Dedifferentiated amniotic fluid mesenchymal stem cell (primary cell): ENCODE measurements at regions not wholly inside any gene's neighbourhood (a gene's known extent, or its start where the extent isn't known, plus 50 kb on each side); places are given as distances from the start of the nearest gene placed in this dataset.

Experiments
- DNase-seq: peaks from one replicate; pipeline ENCODE4 v3.0.0-alpha.2; 2016; ENCODE audit errors: extremely low spot score

- DNase-seq, result no peak
Measured at GRCh38 chr15:62573876-62574275, 408.8 kb upstream of the C2CD4B start.

- DNase-seq, result no peak
Measured at GRCh38 chr15:62578546-62578945, 413.5 kb upstream of the C2CD4B start.

DNA sequence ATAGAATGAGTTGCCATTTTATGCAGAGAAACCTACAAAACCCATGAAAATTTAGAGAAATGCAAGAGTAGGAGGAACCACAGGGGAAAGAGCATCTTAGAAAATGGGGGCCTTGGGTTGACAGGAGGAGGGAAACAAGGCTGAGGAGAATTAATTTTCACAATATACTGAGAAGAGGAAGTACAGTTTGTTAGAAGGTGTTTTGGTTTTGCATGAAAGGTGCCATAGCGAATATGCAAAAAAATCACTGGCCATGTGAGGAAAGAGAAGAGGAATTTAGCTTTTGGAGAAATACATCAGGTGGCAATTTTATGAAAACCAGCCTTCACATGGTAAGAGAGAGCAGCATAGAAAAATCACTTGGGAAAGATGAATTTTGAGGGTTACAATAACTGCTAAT, 413.9 kb upstream of the C2CD4B start:
- no peak for DNase-seq

DNA sequence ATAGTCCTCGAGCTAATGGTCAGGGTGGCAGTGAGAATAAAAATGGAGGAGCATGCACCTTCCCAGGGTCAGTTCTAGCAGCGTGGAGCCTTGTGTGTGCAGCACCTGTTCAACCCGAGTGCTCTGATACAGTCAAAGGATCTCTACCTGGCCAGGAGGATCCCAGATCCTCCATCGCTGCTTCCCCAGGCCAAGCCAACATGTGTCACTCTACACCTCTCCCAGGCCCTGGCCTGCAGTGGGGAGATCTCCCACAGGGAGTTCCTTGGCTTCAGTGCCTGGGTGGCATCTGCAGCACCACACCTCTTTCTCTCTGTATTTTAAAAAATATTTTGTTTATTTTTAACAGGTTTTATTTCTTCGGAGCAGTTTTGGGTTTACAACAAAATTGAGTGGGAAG, 414.8 kb upstream of the C2CD4B start:
- DNase-seq, result no peak

GRCh38 chr15:62582580-62582979, 417.5 kb upstream of the C2CD4B start:
- DNase-seq, result no peak

DNA sequence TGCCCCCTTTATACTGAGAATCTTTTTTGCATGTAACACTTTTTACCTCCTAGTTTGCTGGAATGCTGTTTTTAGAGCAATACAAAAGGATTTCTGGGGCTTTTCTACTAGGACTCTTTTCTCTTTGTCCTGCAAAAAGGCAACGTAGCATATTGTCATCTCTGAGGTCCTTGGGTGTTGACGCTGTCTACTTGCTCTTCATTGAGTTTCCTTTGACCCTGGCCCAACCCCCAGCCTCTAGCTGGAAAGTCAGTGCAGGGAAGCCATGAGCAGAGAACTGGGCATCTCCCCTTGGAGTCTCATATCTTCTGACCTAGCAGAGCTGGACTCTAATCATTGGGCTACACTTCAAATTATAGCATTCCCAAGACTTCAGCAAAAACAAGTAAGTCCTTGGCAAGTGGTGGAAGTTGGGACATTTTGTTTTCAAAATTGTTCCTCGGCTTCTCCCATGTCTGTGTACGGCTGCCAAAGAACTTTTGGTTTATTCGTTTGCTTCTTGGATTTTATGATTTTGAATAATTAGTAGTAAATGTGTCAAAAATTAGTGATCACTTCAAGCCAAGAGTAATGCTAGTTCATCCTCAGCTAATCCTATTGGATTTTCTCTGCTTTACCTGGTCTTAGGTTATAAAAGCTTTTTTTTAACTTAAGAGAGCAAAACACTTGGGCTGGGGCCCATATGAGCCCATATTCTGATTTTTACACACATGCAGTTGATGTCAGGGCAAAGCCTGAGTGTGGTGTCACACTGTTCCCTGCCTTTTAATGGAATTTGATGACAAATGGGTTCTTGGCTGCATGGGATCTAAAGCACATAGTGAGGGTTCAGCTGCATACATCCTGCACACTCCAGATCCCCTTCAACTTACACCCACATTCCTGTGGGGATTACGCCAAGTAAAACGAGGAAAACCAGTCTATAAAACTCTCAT, 419.5 kb upstream of the C2CD4B start:
- DNase-seq, result no peak

- DNase-seq, result peak; percentile 37
Measured at GRCh38 chr15:62588938-62589670, 424.0 kb upstream of the C2CD4B start.

DNA sequence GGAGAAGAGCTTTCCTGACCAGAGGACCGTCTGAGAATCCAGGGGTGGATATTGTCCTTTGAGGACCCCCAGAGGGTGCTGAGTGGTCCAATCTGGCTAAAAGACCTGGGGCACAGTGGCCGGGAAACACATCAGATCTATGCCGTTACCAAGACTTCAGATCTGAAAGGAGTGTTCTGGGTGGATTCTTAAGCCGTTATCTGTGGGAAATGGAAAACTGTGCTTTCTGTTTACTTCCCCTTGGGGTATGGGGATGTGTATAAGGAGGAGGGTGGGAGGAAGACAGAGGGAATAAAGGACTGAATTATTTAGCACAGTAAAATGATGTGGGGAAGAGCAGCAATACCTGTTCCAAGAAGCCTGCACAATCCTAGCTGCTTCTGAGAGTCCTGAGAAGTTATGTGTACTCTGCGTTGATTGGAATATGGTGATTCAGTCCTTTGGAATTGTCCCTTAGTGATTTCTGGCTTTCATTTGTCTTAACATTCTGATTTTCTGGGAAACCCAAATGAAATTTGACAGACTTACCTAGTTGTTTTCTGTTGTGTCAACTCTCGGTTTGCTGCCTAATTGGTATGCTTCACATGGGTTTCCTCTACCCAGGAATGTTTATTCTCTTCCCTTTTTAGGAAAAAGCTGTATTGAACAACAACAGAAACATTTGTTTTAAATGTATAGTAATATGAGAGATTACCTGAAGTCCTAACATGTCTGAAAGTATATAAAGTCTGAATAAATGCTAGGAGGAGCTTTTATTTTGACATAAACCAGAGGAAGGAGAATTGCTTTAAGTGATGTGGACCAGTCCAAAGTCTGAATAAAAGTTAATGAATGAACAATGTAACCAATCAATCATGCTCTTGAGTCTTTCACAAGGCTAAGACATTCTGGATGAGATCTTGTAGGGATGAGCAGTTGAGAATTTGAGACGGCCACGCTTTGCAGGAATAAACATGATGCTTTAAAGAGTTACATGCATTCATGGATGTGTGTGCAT, 427.1 kb upstream of the C2CD4B start:
- peak; percentile 46 for DNase-seq

DNA sequence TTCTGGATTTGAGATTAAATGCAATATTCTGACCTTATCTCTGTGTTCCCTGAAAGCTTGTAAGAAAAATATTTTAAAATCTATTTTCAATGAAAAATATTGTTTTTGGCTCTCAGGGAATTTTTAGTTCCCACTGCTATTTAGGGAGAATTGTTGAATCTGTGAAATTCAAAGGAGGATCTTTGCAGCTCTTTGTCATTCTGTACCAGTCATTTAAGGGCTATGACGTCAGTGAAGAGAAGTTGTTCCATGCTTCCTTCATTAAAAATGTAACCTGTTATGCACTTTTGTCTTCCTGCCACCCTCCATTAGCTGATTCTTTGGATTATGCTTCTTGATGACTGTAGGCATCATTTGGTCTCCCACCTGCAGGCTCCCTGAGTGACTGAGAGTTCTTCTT, 427.8 kb upstream of the C2CD4B start:
- DNase-seq, result no peak

DNA sequence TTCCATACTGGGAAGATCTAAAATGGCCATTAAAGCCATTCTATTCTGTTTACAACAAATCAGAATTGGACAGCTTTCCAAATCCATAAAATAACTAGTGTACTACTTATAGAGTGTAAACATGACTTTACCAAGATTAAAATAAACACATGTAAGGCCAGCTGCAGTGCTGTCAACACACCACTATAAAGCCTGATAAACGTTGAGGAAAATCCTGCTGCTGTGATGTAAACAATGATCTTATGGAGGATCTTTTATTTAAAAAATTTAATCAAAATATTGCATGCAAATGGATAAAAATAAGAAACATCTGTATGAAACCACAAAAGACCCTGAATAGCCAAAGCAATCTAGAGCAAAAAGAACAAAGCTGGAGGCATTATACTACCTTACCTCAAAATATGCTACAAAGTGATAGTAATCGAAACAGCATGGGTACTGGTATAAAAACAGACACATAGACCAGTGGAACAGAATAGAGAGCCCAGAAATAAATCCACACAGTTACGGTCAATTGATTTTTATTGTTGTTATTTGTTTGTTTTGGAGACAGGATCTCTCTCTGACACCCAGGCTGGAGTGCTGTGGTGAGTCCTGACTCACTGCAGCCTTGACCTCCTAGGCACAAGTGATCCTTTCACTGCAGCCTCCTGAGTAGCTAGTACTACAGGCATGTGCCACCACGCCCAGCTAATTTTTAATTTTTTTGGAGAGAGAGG, 428.8 kb upstream of the C2CD4B start:
- no peak for DNase-seq

DNA sequence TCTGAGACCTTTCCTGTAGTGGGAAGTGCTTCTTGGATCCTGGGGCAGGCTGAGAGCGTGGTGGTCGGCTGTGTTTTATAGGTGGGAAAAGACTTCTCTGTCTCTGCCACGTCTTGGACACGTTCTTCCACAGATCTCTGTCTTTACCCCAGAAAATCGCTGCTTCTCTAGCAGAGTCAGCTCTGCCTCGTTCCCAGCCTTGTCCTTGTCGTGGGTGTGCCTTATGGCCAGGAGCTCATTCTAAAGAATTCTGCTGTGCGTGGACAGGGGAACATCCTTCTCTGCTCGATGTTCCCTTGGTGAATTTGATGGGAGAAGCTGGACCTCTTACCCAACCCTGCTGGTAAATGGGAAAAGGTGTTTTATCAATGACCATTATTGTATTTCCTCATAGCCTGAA, 433.1 kb upstream of the C2CD4B start:
- DNase-seq, result no peak

DNA sequence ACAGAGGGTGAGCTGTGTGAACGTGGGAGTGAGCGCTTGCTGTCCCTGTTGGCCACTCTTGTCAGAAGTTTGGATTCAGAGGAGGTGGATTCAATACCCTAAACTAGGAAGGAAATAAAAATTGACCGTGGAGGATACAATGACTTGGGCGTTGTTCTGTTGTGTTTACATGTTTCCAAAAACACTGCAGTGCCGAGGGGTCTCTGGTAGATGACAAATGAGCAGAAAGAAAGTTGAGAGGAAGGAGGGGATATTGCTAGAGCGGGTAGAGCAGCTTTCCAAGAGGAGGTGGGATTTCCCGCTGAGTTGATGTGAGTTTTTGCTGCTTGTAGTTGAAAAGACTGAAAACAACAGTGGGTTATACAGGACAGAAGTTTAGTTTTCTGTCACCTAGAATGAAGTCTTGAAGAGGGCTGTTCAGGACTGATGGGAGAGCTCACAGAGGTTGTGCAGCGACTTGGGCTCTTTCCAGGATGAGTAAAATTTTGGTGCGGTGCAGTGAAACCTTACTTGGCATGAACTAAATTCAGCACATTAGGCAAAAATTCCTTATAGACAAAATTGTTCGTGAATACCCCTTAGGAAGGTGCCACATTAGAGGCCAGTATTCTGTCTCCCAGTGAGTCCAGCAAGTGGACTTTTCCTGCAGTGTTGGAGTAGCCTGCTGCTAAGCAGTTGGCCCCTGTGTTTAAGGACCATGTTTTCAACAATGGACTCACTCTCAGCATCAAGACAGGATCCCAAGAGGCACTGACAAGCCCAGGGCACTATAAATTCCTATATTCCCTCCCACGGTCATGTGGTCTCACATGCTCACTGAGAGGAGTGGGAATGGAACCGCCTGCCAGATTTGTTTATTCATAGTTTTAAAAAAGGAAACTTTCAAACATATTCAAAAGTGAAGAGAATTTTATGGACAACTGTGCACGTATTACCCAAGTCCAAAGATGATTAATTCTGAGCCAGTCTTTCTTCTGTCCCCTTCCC, 435.0 kb upstream of the C2CD4B start:
- DNase-seq, result no peak

DNA sequence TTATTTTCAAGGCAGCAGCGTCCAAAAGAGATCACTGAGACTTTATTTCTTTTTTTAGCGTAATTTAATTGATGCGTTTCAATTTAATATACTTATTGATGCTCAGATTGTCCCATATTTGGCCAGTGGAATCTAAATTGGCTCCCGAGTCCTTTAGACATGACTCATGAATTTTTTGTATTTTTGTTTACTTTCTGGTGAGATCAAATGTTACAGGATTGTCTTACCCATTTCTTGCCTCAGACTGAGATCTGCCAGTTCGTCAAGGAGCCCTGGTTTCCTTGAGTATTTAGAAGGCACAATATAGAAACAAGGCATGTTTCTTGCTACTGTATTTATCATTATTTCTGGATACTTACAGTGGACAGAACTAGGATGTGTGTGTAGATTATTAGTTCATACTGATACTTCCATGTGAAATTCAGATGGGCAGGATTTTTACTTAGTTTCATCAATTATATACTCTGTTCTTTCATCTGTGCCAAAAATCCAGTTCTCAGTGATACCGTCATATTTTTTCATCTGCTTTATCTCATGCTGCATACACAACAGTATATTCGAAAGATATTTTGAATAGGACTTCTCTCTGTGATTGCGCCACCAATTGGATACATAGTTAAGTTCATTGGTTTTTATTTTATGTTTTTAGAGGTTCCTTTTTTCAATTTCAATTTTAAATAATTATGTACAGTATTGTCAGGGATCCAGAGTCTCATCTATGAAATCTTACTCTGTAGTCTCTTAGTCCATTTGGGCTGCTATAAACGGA, 436.9 kb upstream of the C2CD4B start:
- peak; percentile 41 for DNase-seq

GRCh38 chr15:62603742-62604141, 438.7 kb upstream of the C2CD4B start:
- DNase-seq, result peak; percentile 64

DNA sequence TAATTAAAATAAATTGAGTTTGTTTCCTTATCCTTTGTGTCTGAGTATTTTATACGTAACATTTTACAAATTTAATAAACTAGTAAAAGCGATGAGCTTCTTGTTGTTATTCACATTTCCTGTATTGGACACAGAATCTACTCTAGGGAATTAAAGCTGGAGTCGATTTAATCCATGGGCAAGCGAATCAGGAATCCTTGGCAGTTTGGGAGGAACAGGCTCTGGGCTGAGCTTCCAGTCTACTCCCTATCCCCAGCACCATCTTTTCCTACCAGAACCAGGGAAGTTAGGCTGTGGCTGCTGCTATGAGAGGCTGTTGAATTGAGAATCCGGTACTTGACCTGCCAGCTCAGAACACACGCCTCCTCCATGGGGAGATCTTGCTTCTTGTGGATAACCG, 437.3 kb upstream of the TPM1 start:
- DNase-seq, result no peak

- peak; percentile 95 for DNase-seq
Measured at GRCh38 chr15:62606376-62607113, 436.0 kb upstream of the TPM1 start.

DNA sequence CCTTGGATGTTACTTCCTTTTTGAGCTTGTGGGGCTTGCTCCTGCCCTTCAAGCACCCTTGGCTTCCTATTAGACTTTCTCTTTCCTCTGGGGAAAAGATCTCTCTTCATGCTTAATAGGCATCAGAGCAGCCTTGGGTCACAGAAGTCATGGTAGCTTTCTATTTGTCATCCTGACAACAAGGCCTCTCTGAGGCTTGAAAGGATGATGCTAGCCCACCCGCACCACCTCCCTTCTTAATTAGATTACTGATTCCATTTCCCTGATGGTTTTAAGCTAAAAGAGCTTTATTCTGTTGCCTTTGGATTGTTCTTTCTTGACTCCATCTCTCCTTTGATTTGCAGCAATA, 435.5 kb upstream of the TPM1 start:
- no peak for DNase-seq

GRCh38 chr15:62607643-62608042, 434.9 kb upstream of the TPM1 start:
- DNase-seq, result peak; percentile 31

- no peak for DNase-seq
Measured at GRCh38 chr15:62608369-62608768, 434.2 kb upstream of the TPM1 start.
